ENCODE measurements at regions not wholly inside any gene's neighbourhood (a gene's known extent, or its start where the extent isn't known, plus 50 kb on each side); places are given as distances from the start of the nearest gene placed in this dataset.

DNA sequence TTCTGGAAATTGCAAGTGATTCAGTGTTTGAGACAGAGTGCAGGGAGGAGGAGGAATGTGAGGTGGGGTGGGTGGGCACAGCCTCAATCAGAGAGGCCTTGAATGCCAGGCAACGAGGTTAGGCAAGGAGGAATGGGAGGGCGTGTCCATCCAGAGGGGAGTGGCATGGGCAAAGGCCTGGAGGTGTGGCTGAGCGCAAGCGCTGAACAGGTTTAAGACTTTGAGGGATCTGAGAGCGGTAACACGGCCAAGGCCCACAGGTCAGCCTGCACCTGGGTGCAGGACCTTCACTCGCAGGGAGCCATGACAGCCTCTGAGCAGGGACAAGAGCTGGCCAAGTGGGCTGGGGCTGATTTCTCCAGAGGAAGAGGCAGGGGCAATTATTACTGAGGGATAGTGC, 125.9 kb downstream of the TPRA1 start (continued):
- TF ChIP-seq FOXK1 (CRISPR knock-in tag; IDR thresholded peaks at IDR 0.05) (no peak), ZNF317 (CRISPR knock-in tag; IDR thresholded peaks at IDR 0.05; ENCODE audit: borderline replicate concordance, low read depth) (no peak), TCF7 (CRISPR knock-in tag; IDR thresholded peaks at IDR 0.05; ENCODE audit: low read depth) (no peak)
- TF ChIP-seq, protein P1, sequence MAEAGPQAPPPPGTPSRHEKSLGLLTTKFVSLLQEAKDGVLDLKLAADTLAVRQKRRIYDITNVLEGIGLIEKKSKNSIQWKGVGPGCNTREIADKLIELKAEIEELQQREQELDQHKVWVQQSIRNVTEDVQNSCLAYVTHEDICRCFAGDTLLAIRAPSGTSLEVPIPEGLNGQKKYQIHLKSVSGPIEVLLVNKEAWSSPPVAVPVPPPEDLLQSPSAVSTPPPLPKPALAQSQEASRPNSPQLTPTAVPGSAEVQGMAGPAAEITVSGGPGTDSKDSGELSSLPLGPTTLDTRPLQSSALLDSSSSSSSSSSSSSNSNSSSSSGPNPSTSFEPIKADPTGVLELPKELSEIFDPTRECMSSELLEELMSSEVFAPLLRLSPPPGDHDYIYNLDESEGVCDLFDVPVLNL (CRISPR knock-in tag; IDR thresholded peaks at IDR 0.05; ENCODE audit: borderline replicate concordance, low read depth), result no peak
- TF ChIP-seq, protein P2, sequence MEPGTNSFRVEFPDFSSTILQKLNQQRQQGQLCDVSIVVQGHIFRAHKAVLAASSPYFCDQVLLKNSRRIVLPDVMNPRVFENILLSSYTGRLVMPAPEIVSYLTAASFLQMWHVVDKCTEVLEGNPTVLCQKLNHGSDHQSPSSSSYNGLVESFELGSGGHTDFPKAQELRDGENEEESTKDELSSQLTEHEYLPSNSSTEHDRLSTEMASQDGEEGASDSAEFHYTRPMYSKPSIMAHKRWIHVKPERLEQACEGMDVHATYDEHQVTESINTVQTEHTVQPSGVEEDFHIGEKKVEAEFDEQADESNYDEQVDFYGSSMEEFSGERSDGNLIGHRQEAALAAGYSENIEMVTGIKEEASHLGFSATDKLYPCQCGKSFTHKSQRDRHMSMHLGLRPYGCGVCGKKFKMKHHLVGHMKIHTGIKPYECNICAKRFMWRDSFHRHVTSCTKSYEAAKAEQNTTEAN (CRISPR knock-in tag; IDR thresholded peaks at IDR 0.05), result no peak

DNA sequence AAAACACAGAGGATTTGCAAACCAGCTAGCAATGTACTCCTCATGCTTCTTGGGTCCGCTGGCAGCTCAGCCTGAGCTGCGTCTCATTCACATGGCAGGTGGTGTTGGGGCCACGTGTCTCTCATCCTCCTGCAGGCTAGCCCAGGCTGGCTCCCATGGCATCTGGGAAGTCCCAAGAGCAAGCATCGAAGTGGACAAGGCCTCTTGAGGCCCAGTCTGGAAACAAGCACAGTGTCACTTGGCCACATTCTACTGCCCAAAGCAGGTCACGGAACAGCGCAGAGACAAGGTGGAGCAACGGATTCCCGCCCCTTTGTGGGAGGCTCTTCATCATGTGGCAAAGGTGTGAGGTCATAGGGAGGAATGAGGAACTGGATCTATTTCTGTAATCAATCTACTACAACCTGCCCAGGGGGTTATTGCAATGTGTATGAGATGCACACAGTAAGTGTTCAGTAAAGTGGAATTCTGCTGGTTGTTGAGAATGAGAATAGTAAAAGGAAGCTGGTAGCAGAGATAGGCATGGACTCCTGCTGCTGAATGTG, 128.3 kb downstream of the TPRA1 start:
- CTCF ChIA-PET, result interaction anchor here (2.0 kb wide), 1 partner anchor 11 kb away, joined by 6 read pairs; no protein-coding TSS in a partner anchor
- Mint-ChIP-seq H3K27ac (no peak overlapping the region), H3K9me3 (no peaks in the 10 kb centered on the region), H3K4me3 (no peak overlapping the region), H3K4me1 (peaks cover 10% of the 10 kb centered on the region), H3K36me3 (no peaks in the 10 kb centered on the region), H3K27me3 (ENCODE audit: low read depth) (peaks cover 18% of the 10 kb centered on the region)
- no peak for ATAC-seq
- no peak for TF ChIP-seq JAZF1 (CRISPR knock-in tag; IDR thresholded peaks at IDR 0.05)
- TF ChIP-seq RORB (CRISPR knock-in tag; IDR thresholded peaks at IDR 0.05), result no peak
- no peak for TF ChIP-seq EMX1 (CRISPR knock-in tag; IDR thresholded peaks at IDR 0.05)
- no peak for TF ChIP-seq TEAD1 (CRISPR knock-in tag; IDR thresholded peaks at IDR 0.05)
- no peak for DNase-seq (ENCODE audit: low spot score)
- POLR2A ChIA-PET, result no interaction called here

DNA sequence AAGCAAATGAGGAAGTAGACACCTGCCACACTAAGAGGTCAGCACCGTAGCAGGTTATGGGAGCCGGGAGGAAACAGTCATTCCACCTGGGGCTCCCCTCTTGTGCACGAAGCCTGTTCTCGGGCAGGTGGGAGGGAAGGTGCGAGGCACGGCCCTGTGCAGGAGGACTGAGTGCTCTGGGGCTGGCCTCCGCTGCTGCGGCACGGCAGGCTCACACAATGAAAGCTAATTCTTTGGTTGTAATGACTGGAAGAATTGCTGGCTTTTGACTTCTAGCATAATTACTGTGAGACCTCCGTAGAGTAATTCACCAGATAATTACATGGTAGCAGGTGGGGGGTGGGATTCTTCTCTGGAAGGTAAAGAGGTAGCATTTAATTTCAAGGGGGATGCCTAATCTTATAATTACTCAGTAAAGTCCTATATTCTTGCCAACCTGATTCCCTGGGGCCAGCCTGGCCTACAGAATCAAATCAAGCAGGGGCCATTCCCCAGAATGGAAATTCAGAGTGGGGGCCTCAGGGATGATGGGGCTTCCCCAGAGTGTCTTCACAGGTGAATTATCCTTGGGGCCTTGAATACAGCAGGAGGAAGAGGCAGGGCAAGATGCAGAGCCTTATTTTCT, 129.1 kb downstream of the TPRA1 start:
- Mint-ChIP-seq H3K4me3 (no peak overlapping the region), H3K27ac (no peak overlapping the region), H3K36me3 (no peaks in the 10 kb centered on the region), H3K4me1 (peaks cover 12% of the 10 kb centered on the region), H3K27me3 (ENCODE audit: low read depth) (peaks cover 25% of the 10 kb centered on the region), H3K9me3 (no peaks in the 10 kb centered on the region)
- ATAC-seq, result no peak
- ChIA-PET CTCF (interaction anchor here (2.0 kb wide), 1 partner anchor 12 kb away, joined by 6 read pairs; no protein-coding TSS in a partner anchor), POLR2A (no interaction called here)
- no peak for DNase-seq (ENCODE audit: low spot score)
- TF ChIP-seq TP53 (CRISPR knock-in tag; IDR thresholded peaks at IDR 0.05), result no peak
- TF ChIP-seq, protein P3, sequence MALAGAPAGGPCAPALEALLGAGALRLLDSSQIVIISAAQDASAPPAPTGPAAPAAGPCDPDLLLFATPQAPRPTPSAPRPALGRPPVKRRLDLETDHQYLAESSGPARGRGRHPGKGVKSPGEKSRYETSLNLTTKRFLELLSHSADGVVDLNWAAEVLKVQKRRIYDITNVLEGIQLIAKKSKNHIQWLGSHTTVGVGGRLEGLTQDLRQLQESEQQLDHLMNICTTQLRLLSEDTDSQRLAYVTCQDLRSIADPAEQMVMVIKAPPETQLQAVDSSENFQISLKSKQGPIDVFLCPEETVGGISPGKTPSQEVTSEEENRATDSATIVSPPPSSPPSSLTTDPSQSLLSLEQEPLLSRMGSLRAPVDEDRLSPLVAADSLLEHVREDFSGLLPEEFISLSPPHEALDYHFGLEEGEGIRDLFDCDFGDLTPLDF (CRISPR knock-in tag; IDR thresholded peaks at IDR 0.05), result no peak
- no peak for TF ChIP-seq MXD4 (CRISPR knock-in tag; IDR thresholded peaks at IDR 0.05; ENCODE audit: borderline replicate concordance)
- TF ChIP-seq, protein P4, sequence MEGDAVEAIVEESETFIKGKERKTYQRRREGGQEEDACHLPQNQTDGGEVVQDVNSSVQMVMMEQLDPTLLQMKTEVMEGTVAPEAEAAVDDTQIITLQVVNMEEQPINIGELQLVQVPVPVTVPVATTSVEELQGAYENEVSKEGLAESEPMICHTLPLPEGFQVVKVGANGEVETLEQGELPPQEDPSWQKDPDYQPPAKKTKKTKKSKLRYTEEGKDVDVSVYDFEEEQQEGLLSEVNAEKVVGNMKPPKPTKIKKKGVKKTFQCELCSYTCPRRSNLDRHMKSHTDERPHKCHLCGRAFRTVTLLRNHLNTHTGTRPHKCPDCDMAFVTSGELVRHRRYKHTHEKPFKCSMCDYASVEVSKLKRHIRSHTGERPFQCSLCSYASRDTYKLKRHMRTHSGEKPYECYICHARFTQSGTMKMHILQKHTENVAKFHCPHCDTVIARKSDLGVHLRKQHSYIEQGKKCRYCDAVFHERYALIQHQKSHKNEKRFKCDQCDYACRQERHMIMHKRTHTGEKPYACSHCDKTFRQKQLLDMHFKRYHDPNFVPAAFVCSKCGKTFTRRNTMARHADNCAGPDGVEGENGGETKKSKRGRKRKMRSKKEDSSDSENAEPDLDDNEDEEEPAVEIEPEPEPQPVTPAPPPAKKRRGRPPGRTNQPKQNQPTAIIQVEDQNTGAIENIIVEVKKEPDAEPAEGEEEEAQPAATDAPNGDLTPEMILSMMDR (IDR thresholded peaks at IDR 0.05), result no peak
- TF ChIP-seq CBFB (CRISPR knock-in tag; IDR thresholded peaks at IDR 0.05; ENCODE audit: low read depth), result no peak
- TF ChIP-seq, protein P5, sequence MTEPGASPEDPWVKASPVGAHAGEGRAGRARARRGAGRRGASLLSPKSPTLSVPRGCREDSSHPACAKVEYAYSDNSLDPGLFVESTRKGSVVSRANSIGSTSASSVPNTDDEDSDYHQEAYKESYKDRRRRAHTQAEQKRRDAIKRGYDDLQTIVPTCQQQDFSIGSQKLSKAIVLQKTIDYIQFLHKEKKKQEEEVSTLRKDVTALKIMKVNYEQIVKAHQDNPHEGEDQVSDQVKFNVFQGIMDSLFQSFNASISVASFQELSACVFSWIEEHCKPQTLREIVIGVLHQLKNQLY (CRISPR knock-in tag; IDR thresholded peaks at IDR 0.05), result no peak
- TF ChIP-seq, protein P6, sequence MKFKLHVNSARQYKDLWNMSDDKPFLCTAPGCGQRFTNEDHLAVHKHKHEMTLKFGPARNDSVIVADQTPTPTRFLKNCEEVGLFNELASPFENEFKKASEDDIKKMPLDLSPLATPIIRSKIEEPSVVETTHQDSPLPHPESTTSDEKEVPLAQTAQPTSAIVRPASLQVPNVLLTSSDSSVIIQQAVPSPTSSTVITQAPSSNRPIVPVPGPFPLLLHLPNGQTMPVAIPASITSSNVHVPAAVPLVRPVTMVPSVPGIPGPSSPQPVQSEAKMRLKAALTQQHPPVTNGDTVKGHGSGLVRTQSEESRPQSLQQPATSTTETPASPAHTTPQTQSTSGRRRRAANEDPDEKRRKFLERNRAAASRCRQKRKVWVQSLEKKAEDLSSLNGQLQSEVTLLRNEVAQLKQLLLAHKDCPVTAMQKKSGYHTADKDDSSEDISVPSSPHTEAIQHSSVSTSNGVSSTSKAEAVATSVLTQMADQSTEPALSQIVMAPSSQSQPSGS (CRISPR knock-in tag; IDR thresholded peaks at IDR 0.05; ENCODE audit: borderline replicate concordance, low read depth), result no peak
- TF ChIP-seq ZNF263 (CRISPR knock-in tag; IDR thresholded peaks at IDR 0.05; ENCODE audit: low read depth), result no peak
- TF ChIP-seq CREB1 (CRISPR knock-in tag; IDR thresholded peaks at IDR 0.05), result no peak
- no peak for TF ChIP-seq MYBL2 (CRISPR knock-in tag; IDR thresholded peaks at IDR 0.05)
- TF ChIP-seq, protein P7, sequence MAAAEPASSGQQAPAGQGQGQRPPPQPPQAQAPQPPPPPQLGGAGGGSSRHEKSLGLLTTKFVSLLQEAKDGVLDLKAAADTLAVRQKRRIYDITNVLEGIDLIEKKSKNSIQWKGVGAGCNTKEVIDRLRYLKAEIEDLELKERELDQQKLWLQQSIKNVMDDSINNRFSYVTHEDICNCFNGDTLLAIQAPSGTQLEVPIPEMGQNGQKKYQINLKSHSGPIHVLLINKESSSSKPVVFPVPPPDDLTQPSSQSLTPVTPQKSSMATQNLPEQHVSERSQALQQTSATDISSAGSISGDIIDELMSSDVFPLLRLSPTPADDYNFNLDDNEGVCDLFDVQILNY (CRISPR knock-in tag; IDR thresholded peaks at IDR 0.05), result no peak
- TF ChIP-seq, protein P8, sequence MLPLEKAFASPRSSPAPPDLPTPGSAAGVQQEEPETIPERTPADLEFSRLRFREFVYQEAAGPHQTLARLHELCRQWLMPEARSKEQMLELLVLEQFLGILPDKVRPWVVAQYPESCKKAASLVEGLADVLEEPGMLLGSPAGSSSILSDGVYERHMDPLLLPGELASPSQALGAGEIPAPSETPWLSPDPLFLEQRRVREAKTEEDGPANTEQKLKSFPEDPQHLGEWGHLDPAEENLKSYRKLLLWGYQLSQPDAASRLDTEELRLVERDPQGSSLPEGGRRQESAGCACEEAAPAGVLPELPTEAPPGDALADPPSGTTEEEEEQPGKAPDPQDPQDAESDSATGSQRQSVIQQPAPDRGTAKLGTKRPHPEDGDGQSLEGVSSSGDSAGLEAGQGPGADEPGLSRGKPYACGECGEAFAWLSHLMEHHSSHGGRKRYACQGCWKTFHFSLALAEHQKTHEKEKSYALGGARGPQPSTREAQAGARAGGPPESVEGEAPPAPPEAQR (CRISPR knock-in tag; IDR thresholded peaks at IDR 0.05), result no peak
- no peak for TF ChIP-seq TEAD4 (CRISPR knock-in tag; IDR thresholded peaks at IDR 0.05)
- no peak for TF ChIP-seq JUN (CRISPR knock-in tag; IDR thresholded peaks at IDR 0.05)

Data from WTC11 (cell line).